Activated CD8-positive, alpha-beta memory T cell treated with anti-CD3 and anti-CD28 coated beads for 1 hour (primary cell): ENCODE measurements at regions not wholly inside any gene's neighbourhood (a gene's known extent, or its start where the extent isn't known, plus 50 kb on each side); places are given as distances from the start of the nearest gene placed in this dataset.

ENCODE experiments used
- DNase-seq, 2 donors: peaks; one replicate each; pipeline ENCODE4 v3.0.0-alpha.2; 2020; ENCODE audit warnings: low read depth in 1 of 2; ENCODE audit errors: extremely low read depth in 1 of 2

DNA sequence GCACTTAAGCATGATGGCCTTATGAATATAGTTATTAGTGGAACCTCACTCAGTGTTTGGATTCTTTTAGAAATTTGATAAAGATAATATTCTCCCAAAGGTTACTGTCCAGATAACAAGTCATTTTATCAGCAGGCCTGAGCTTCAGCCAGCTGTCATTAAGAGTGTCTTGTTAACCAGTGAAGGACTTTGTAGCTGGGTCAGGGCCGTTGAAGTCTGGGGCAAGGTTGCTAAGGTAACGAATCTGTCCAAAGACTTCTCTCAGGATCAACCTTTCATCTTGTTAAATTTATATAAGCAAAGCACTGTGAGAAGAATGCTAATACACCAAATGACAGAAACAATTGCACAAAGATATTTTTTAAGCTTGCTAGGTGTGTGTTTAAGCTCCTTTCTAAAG lies 271.3 kb upstream of the TMPO start:
- no peak for DNase-seq

DNA sequence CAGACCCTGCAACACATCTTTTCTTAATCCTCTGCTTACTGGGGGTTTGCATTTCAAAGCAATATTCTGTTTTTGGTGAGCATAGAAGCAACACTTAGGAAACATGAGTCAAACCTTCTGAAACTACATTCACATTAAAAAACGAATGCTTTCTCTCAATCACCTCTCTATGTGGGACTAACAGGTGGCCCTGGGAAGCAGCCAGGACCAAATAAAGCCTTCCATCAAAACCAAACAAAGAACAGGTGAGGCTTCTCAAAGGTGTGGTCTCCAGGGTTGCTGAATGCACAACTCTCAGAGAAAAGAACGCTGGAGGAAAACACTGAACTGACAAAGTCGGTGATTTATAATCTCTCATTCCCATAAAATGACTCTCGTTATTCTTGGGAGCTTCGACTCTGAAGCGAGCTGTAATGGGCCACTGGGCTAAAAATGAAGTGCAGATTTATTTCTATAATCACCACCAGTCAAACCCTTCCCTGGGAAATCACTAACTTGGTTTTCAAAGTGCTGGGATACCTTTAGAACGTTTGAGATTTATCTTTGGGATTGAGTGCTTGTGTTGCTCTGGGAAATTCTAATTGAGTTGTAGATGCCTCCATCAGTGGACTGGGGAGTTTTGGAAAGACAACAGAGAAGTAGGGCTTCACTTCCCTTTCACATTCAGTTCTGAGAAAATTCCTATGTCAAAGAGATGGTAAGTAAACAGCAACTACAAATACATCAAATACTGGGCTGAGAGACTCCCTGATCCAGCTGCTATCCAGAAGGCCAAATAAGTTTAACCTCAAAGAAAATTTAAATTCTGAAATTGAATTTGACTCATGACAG lies 262.0 kb upstream of the TMPO start:
- no peak for DNase-seq

DNA sequence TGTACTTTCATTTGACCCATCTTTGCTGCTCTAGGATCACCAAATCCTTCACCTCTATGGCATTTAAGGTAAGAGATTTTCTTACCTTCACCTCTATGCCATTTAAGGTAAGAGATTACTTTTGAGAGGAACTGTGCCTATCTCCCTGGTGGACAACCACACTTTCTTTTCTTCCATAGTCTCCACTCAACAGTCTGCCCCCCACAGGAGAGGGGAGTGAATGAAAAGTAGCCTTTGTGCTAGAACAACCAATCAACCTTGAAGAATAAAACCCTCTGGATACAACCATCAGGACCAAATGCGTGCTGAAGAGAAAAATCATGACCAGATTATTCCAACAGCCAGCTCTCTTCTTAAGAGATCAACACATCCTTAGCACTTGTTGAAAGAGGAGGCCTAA lies 258.6 kb upstream of the TMPO start:
- DNase-seq, result no peak

DNA sequence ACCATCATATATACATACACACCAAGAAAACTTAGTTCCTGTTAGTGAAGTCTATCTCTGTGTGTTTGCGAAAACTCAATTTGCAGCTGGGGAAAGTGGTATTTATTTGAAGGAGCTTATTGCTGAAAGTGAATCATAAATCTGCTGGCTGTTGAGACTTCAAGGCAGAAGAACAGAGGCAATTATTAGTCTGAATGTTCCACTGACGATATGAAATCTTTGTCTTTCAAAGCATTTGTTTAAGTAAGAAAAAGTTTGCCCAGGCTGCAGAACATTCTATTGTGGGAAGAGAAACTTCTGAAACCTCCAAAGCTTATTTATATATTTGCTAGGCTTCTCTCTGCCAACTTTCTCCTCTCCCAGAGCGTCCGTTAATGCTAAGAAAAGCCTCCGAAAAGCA lies 255.7 kb upstream of the TMPO start:
- DNase-seq, result no peak

DNA sequence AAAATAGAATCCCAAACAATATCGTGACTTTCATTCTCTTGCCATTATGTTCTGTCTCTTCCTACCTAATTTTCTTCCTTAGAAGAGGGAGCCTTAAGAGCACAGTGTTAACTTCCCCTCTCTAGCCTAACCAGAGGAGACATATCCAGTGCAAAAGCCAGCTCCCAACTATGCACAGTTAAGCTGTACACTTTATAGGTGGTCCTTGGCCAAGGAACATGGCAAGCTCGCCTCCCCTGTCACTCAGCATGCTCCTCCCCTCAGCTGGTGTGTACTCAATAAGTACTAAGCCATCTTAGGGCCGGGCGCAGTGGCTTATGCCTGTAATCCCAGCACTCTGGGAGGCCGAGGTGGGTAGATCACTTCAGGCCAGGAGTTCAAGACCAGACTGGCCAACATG lies 255.1 kb upstream of the TMPO start:
- no peak for DNase-seq

DNA sequence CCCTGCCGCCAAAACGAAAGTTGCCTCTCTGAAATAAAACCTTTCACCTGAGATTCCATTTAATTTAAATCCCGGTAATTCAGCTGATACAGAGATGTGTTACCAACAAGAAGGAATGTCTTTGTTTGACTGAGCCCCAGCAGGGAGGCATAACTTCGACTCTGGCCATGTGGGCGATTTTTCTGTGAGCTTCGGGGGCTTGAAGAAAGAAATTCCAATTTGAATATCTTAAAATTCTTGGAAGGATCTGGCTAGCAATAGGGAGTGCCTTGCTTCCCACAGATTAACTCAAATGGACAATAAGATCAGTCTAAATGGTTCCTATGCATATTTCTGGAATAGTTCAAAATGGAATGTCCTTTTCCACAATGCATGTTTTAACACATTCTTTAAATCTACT lies 252.5 kb upstream of the TMPO start:
- no peak for DNase-seq

DNA sequence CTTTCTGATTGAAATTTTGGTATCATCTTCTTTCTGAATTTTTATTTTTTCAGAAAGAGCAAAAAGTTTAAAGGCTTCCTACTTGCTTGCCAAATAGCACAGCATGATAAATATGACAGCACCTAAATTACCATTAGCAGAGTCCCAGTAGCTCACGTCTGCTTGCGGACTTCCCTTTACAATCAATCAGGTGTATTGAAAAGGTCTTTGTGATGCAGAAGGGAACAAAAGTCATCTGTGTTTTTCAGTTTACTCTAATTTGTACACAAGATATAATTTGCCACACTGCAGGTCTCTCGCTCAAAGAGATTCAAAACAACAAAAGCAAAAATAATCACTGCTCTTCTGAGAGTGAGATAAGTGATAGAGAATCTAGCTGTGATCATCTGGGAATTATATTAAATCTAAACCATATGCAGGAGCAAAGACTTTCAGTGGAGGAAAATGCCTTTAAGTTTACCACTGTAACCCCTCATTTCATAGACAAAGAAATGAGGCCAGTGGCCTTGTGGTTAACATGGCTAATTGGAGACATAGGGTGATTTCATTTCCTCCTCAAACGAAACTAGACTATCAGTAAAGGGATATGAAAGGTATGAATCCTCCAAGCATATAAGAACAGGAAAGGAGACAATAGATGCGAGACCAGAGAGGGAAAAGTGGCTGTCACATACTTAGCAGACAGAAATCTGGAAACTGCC lies 240.8 kb upstream of the TMPO start:
- no peak for DNase-seq

DNA sequence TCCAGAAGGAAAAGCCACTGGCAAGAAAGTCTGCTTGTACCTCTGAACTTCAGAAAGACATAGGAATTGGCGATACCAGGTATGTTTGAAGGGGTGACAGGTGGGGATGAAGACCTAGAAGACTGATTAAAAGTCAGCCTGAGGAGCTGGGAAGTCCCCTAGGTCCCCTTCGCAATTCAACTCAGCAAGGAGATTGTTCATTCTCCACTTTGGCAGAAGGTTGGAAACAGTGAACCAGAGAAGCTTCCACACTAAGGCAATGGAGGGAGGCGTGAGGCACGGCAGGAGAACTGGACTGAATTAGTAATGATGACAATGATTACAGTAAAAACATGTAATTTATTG lies 240.3 kb upstream of the TMPO start:
- no peak for DNase-seq

DNA sequence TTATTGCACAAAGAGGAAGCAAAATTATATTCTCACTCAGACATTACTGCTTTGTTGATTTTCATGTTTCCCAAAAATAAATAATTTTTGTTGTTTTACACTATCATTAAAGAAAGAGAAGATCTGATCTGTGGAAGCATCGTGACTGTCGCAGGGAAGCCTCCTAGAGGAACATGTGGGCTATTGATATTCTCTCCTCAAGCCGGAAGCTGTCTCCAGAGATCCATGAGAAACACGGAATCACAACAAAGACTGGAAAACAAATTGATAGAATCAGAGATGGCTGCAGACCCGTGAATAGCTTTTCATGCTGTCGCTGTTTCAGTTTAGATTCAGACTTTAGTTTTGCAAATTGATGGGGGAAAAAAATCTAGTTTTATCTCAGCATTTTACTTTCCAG lies 235.2 kb upstream of the TMPO start:
- DNase-seq, result no peak

DNA sequence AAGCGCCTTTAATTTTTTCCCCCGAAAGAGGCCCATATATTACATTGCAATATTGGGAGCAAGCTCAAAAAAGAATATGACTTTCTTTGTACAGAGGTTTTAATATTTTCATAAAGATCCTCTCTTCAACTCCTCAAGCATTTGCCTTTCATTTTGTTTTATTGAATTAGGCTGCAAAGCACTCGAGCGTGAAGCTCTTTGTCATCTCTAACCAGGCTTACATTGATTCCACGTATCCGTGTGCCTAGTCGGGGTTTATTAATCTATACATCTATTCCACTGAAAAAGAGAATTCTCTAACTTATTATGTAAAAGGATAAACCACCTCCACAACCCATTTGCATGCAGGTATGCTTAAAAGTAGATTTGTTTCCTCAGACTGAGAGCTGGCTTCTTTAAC lies 234.8 kb upstream of the TMPO start:
- DNase-seq, result no peak

DNA sequence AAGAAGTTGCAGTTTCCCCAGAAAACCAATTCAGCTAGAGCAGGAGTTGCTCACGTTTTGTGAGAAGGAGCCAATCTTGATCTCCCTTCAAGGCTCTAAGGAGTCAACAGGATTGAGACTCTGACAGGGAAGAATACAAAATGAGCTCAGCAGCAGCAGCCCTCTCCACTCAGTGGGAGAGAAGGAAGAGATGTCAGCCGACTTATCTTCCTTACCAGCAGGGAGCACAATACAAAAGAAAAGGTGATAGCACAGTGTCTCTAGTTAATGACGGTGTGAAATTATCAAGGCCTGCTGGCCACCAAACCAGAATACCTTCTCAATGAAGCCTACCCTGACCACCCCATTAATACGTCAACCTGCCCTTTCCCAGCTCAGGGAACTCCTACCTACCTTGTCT lies 223.6 kb upstream of the TMPO start:
- DNase-seq, result no peak

DNA sequence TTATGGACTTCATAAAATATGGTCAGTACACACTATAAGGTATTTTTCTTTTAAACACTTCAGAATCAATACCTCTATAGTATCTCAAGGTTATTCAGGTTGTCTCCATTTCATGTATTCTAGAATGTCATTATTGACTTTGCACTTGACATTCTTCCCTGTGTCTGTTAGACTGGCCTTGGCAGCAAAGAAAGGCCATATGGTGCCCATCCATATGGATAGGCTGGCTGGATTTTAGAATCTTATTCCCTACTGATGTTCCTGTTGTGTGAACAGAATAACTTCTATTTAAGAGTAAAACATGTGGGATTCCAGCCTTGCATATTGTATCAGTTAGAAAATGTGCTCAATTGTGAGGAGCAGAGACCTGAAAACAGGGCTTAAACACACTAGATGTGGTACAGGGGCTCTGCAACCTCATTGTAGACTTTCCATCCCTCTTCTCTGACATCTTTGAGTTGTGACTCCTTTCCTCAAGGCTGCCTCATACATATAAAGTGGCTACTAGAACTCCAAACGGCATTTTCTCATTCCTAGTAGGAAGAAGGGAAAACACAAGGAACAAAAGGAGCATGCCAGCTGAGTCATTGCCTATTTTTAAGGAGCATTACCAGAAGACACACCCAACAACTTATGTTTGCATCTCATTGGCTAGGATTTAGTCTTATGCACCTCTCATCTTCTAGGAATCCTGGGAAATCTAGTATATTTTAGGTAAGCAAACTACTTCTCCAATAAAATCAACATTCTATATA lies 221.2 kb upstream of the TMPO start:
- DNase-seq, result no peak

DNA sequence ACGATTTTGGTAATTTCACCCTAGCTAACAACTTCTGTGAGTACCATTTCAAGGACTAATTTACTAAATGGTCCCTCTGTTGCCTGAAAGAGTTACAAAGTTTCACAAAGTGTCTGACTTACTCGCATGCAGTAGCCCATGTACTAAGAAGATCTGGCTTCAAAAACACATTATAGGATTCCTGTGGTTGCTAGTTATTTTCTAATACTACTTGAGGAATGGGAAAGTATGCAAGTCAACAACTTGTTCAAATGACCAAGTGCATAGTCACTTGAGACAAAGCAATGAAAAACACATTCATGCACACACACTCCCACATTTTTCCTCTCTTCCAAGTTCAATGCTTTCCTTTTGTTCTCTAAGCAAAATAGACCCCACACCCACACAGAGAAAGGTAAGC lies 219.7 kb upstream of the TMPO start:
- no peak for DNase-seq

DNA sequence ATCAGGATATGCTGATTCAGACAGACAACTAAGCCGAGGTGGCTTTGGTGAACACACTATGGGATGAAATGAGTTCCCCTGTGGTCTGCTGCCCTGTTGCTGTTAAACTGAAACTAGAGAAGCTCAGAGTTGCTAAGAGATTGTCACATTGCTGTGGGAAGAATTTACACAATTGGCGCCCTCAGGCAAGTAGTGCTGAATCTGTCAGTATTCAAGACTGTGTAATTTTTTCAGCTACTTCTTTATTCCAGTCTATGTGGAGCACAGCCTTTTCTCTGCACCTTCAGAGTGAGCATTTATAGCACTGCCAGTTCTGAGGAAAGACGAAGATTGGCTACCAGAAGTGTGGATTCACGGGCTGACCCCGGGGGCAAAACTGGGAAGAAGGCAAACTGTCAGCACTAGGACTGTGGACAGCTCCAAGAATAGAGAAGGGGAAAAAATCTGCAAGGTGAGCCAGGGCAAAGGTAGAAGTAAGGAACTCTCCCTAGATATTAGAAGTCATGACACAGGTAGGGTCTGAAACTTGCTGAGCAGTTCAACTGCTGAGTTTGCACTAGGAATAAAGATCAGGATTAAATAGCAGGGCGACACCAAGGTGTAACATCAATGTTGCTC lies 218.8 kb upstream of the TMPO start:
- DNase-seq, result no peak

DNA sequence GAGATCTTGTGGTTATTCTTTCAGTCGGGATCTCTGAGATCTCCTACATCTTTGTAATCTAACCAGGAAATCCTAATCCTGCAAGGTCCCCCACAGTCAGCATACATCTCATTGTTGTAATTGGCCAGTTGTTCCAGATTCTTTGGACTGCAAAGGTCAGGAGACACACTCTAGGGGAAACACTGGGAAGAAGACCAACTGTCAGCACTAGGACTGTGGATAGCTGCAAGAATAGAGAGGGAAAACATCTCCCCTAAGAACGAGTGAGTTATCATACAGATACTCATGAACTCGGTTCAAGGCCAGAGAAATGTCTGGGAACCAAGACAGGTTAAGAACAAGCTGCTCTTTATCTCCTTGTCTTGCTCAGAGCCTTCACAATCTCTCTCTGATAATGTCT lies 217.9 kb upstream of the TMPO start:
- no peak for DNase-seq

DNA sequence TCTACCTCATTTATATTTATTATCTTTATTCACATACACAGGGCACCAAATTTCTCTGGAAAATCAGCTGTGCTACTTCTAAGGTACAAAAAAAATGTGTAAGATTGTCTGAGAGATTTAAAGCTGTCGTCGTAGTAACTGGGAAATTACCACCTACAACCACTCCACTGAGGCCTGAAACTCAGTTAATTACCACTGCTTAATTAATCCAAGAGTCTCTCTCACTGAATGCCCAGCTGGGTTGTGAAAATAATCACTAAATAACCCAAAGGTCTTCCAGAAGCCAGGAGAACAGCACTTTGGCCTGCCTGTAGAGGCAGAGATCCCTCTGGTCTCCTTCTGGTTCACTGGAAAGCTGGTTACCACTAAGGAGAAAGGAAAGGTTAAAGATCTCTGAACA lies 207.2 kb upstream of the TMPO start:
- no peak for DNase-seq

DNA sequence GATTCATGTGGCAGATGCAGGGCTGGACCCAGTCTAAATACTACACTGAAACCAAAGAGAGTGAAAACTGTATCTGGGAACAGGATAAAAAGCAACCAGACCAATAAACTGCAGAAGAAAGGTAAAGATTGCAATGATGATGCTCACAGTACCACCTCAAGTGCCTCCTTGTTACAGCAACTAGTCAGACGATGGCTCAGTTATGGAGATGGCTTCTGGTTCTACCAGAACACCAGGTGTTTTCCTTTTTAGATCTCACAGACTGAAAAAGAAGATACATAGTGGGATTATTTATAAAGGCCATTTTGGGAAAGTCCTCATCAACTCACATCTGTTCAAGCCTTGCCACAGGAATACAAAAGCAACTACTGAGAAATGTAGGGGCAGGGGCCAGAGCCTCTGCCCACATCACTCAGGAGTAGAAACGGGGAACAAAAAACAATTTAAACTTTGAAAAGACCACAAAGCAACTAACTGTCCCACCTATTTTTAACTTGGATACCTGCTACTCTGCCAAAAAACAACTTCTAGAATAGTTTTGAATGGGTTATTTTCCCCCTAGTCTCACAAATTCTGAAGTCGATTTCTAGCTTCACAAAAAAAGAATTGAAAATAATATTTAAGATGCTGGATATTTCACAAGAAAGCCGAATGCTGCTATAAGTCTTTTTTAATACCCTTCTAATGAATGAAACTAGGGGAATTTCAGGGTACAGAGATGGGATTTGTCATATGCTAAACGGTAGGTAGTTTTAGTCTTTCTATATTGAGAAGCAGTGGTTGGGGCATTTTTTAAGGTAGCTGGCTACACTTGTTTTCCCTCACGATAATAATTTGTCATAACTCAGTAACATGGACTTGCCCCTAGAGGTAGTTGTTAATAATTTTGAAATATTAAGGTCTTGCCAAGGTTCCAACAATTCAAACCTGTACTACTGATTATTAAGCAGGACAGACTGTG lies 197.2 kb upstream of the TMPO start:
- DNase-seq, result no peak

DNA sequence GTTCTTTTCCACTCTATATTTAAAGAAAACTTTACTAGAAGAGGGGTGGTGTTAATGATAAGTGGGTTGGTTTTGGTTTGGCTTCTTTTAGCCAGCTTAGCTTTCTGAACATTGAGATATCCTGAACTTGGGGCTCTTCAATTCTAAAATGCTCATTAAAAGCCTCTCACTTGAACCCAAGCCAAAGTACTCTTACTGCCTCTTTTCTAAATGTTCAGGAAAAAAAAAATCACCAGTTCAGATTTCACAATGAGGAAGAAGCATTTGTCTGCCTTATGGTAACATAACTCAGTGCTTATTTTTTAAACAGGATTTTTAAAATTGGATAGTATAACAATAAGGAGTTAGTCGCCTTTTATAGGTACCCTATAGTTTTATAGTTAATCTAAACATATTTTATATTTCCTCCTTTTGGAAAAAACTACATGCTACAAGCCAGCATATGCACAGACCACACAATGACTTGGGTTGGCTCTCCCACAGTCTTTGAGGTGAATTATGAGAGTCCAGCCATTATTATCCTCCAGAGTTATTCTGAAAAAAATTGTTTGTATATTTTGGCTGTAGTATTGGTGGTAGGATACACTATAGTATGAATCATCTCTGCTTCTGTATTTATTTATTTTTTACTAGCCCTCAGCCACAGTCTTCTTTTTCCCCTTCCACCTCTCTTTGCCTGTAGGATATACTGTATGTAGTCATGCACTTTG lies 195.5 kb upstream of the TMPO start:
- DNase-seq, result no peak

DNA sequence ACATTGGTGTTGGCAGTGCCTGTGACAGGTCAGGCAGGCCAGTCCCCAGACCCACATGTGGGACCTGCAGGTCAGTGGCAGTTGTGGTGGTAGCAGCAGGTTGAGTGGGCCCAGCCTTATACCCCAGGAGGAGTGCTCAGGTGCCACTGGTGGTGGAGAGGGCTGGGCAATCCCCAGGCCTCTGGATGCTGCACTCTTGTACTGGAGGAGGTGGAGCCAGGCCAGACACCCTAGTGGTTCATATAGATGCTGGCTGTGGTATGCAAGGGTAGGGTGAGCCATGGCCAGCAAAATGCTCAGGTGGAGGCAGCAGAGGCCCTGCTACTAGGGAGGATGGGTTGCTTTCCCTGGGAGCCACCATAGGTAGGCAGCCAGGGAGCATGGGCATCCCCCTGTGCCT lies 190.4 kb upstream of the TMPO start:
- no peak for DNase-seq

DNA sequence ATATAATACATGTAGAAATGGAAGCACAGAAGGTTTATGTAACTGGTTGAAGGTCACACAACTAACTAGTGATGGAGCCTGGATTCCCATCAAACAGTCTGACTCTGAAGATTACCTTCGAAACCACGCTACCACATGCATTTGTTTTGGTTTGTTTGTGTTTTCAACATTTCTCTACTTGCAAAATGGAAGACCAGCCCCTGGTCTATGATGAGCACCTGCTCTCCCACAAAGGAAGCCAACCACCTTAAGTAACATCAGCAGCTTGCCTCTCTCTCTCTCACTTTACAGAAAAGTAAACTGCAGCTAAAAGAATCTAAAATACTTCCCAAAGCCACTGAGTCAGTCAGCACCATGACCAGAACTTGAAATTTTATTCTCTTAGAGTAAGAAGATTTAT lies 186.9 kb upstream of the TMPO start:
- DNase-seq, result no peak
